ENCODE measurements at regions not wholly inside any gene's neighbourhood (a gene's known extent, or its start where the extent isn't known, plus 50 kb on each side); places are given as distances from the start of the nearest gene placed in this dataset.

- POLR2A ChIA-PET: no interaction called here
- ATAC-seq (ENCODE audit: poor library complexity): no peak
- H3K27ac Mint-ChIP-seq: no peak overlapping the region
- no peaks in the 10 kb centered on the region for H3K4me1 ChIP-seq (ENCODE audit: insufficient read depth, low read length)
- H3K27me3 ChIP-seq (ENCODE audit: control insufficient read depth in 1 of 2, insufficient read depth in 2 of 2, low read length in 2 of 2): no peaks in the 10 kb centered on the region
- H3K4me3 ChIP-seq (ENCODE audit: low read length): no peak overlapping the region
- H3K36me3 Mint-ChIP-seq (ENCODE audit: low read depth): no peaks in the 10 kb centered on the region
- TF ChIP-seq CTCF (IDR thresholded peaks at IDR 0.05): no peak
- no peak overlapping the region for H3K4me3 Mint-ChIP-seq
- H3K27ac ChIP-seq (ENCODE audit: low read depth in 1 of 2, low read length in 2 of 2): no peak overlapping the region
- DNase-seq: no peak
- CTCF ChIA-PET: no interaction called here
- intact Hi-C loops (cut with DNase I, micrococcal nuclease): no loop called here
- peaks cover 0 to 5% of the 10 kb centered on the region in 2 experiments for H3K9me3 ChIP-seq (ENCODE audit: control insufficient read depth in 1 of 2, insufficient read depth in 1 of 2, low read length in 2 of 2)
- H3K36me3 ChIP-seq (ENCODE audit: insufficient read depth, low read length): no peaks in the 10 kb centered on the region
- H3K27me3 Mint-ChIP-seq: no peaks in the 10 kb centered on the region
- peaks cover 16% of the 10 kb centered on the region for H3K9me3 Mint-ChIP-seq
- no peaks in the 10 kb centered on the region for H3K4me1 Mint-ChIP-seq (ENCODE audit: low read depth)
These were observed 520.2 kb upstream of the GRM3 start for GRCh38 chr7:86123476-86123875.

GRCh38 chr7:86094166-86094669 is 549.5 kb upstream of the GRM3 start:
- CTCF ChIA-PET: no interaction called here
- POLR2A ChIA-PET: no interaction called here
- Histone ChIP-seq H3K4me1 (ENCODE audit: insufficient read depth, low read length) (no peaks in the 10 kb centered on the region), H3K36me3 (ENCODE audit: insufficient read depth, low read length) (no peaks in the 10 kb centered on the region), H3K27me3 (ENCODE audit: control insufficient read depth in 1 of 2, insufficient read depth in 2 of 2, low read length in 2 of 2) (no peaks in the 10 kb centered on the region), H3K9me3 (ENCODE audit: control insufficient read depth in 1 of 2, insufficient read depth in 1 of 2, low read length in 2 of 2) (peaks cover 0 to 3% of the 10 kb centered on the region in 2 experiments), H3K27ac (ENCODE audit: low read depth in 1 of 2, low read length in 2 of 2) (no peak overlapping the region), H3K4me3 (ENCODE audit: low read length) (no peak overlapping the region)
- no peak for TF ChIP-seq CTCF (IDR thresholded peaks at IDR 0.05)
- DNase-seq (no peak), ATAC-seq (ENCODE audit: poor library complexity) (no peak)
- Mint-ChIP-seq H3K36me3 (ENCODE audit: low read depth) (no peaks in the 10 kb centered on the region), H3K27me3 (no peaks in the 10 kb centered on the region), H3K9me3 (peaks cover 8% of the 10 kb centered on the region), H3K4me1 (ENCODE audit: low read depth) (no peaks in the 10 kb centered on the region), H3K4me3 (no peak overlapping the region), H3K27ac (no peak overlapping the region)
- intact Hi-C loops (cut with DNase I, micrococcal nuclease): no loop called here

- no peaks in the 10 kb centered on the region for H3K27me3 ChIP-seq (ENCODE audit: control insufficient read depth in 1 of 2, insufficient read depth in 2 of 2, low read length in 2 of 2)
These were observed 552.3 kb upstream of the GRM3 start for GRCh38 chr7:86091369-86091768.

More at GRCh38 chr7:86091369-86091768, 552.3 kb upstream of the GRM3 start:
- ATAC-seq (ENCODE audit: poor library complexity): no peak
- no peak for TF ChIP-seq CTCF (IDR thresholded peaks at IDR 0.05)
- Mint-ChIP-seq H3K9me3 (peaks cover 12% of the 10 kb centered on the region), H3K4me1 (ENCODE audit: low read depth) (no peaks in the 10 kb centered on the region), H3K27me3 (no peaks in the 10 kb centered on the region), H3K36me3 (ENCODE audit: low read depth) (no peaks in the 10 kb centered on the region), H3K4me3 (no peak overlapping the region), H3K27ac (no peak overlapping the region)
- Histone ChIP-seq H3K9me3 (ENCODE audit: control insufficient read depth in 1 of 2, insufficient read depth in 1 of 2, low read length in 2 of 2) (peaks cover 0 to 3% of the 10 kb centered on the region in 2 experiments), H3K36me3 (ENCODE audit: insufficient read depth, low read length) (no peaks in the 10 kb centered on the region), H3K27ac (ENCODE audit: low read depth in 1 of 2, low read length in 2 of 2) (no peak overlapping the region), H3K4me3 (ENCODE audit: low read length) (no peak overlapping the region), H3K4me1 (ENCODE audit: insufficient read depth, low read length) (no peaks in the 10 kb centered on the region)
- no peak for DNase-seq
- ChIA-PET POLR2A (no interaction called here), CTCF (no interaction called here)
- intact Hi-C loops (cut with DNase I, micrococcal nuclease): no loop called here

Data from CD4-positive, alpha-beta T cell (primary cell).